H1 (cell line): ENCODE measurements at regions not wholly inside any gene's neighbourhood (a gene's known extent, or its start where the extent isn't known, plus 50 kb on each side); places are given as distances from the start of the nearest gene placed in this dataset.
A peak's percentile ranks its signal among the peaks of the same experiment; 100 is the strongest.
"Not testable (repeated sequence)": the region's sequence is repeated elsewhere in the genome, so short reads cannot be mapped to it uniquely, and the experiment has no call there.

ENCODE experiments used
- CTCF ChIA-PET: fragments of 300-600 bp; sonication (Branson Sonifier 250); formaldehyde crosslinking; loops from one replicate; lab custom pipeline; 2021; ENCODE audit not compliant: partially characterized antibody; lab: Charles Lee
- POLR2A ChIA-PET: fragments of 300-600 bp; sonication (Branson Sonifier 250); formaldehyde crosslinking; loops from one replicate; lab custom pipeline; 2021; ENCODE audit warnings: inconsistent platforms; ENCODE audit not compliant: partially characterized antibody; lab: Charles Lee
- DNase-seq, 2 experiments: peaks; one replicate each; pipeline versions ENCODE4 v3.0.0 to v3.0.0-alpha.2; 2010 to 2022; ENCODE audit warnings: low spot score in 2 of 2, low read depth in 1 of 2, mixed read lengths in 1 of 2
- FAIRE-seq: peaks from 2 replicates; lab custom pipeline; 2011; peaks lifted over from hg19 to GRCh38; lab: Jason Lieb, UNC
- H2AFZ ChIP-seq: 2 replicates; pipeline ENCODE4 v1.8.1; 2012; ENCODE audit warnings: low read length, inconsistent platforms
- H2AK5ac ChIP-seq: 2 replicates; pipeline ENCODE4 v1.6.1; 2013; ENCODE audit warnings: low read depth, low read length
- H2BK120ac ChIP-seq: replicated peaks from 2 replicates; pipeline ENCODE3; 2013; ENCODE audit warnings: low read depth, low read length, inconsistent platforms
- H2BK12ac ChIP-seq: 2 replicates; pipeline ENCODE4 v1.6.1; 2013; ENCODE audit warnings: low read depth, low read length
- H2BK15ac ChIP-seq: 2 replicates; pipeline ENCODE4 v1.6.1; 2013; ENCODE audit warnings: low read length
- H2BK20ac ChIP-seq: 2 replicates; pipeline ENCODE4 v1.6.1; 2013; ENCODE audit warnings: low read length
- H2BK5ac ChIP-seq: 2 replicates; pipeline ENCODE4 v1.6.1; 2013; ENCODE audit warnings: low read depth, low read length
- H3K14ac ChIP-seq: 2 replicates; pipeline ENCODE4 v1.6.1; 2013; ENCODE audit warnings: inconsistent platforms; ENCODE audit not compliant: insufficient read length
- H3K18ac ChIP-seq: 2 replicates; pipeline ENCODE4 v1.6.1; 2013; ENCODE audit warnings: low read length; ENCODE audit errors: extremely low read depth
- H3K23ac ChIP-seq: 2 replicates; pipeline ENCODE4 v1.6.1; 2013; ENCODE audit warnings: inconsistent platforms; ENCODE audit not compliant: insufficient read length
- H3K23me2 ChIP-seq: 2 replicates; pipeline ENCODE4 v1.6.1; 2013; ENCODE audit warnings: low read depth, low read length
- H3K27ac ChIP-seq: 2 replicates; pipeline ENCODE4 v1.6.1; 2011; ENCODE audit warnings: low read depth, low read length, inconsistent platforms
- H3K27me3 ChIP-seq, 4 experiments: replicated peaks in 1 of 4; 1 replicate in 1 of 4; 2 replicates in 3 of 4; pipeline versions ENCODE4 v1.6.1 to v1.8.1; 2011 to 2013; ENCODE audit warnings: low read length in 3 of 4, mild to moderate bottlenecking in 3 of 4, inconsistent platforms in 2 of 4, mixed read lengths in 2 of 4, moderate library complexity in 1 of 4; ENCODE audit not compliant: control insufficient read depth in 3 of 4, insufficient read depth in 3 of 4; ENCODE audit errors: extremely low read depth in 1 of 4
- H3K36me3 ChIP-seq, 4 experiments: 2 replicates each; pipeline versions ENCODE4 v1.6.1 to v1.8.1; 2011 to 2013; ENCODE audit warnings: mild to moderate bottlenecking in 4 of 4, low read length in 3 of 4, moderate library complexity in 2 of 4, control low read depth in 1 of 4, inconsistent platforms in 1 of 4; ENCODE audit not compliant: insufficient read depth in 4 of 4, control insufficient read depth in 2 of 4
- H3K4ac ChIP-seq: replicated peaks from 2 replicates; pipeline ENCODE3; 2013; ENCODE audit warnings: low read length, low read depth, mixed read lengths, inconsistent platforms; ENCODE audit not compliant: insufficient read length
- H3K4me1 ChIP-seq, 4 experiments: replicated peaks in 1 of 4; 1 replicate in 1 of 4; 2 replicates in 3 of 4; pipeline versions ENCODE4 v1.6.1 to v1.8.1; 2011 to 2013; ENCODE audit warnings: low read length in 3 of 4, inconsistent platforms in 2 of 4, mixed read lengths in 1 of 4; ENCODE audit not compliant: insufficient read depth in 4 of 4, control insufficient read depth in 3 of 4
- H3K4me2 ChIP-seq, 2 experiments: 2 replicates each; pipeline versions ENCODE4 v1.6.1 to v1.8.1; 2011 to 2013; ENCODE audit warnings: low read depth in 2 of 2, low read length in 2 of 2, control low read depth in 1 of 2, inconsistent platforms in 1 of 2, mild to moderate bottlenecking in 1 of 2; ENCODE audit not compliant: insufficient read depth in 1 of 2
- H3K4me3 ChIP-seq, 4 experiments: fragments of 200-600, 300-600 bp in 1 of 4; sonication (generic), shearing (Covaris generic), sonication (Bioruptor Twin) in 1 of 4; 2 replicates each; pipeline versions ENCODE4 v1.5.1 to v1.8.1; 2011 to 2016; ENCODE audit warnings: low read length in 4 of 4, low read depth in 3 of 4, control low read depth in 2 of 4, inconsistent platforms in 2 of 4, mild to moderate bottlenecking in 2 of 4, mixed read lengths in 1 of 4, moderate library complexity in 1 of 4; ENCODE audit not compliant: insufficient read depth in 2 of 4; ENCODE audit errors: extremely low read depth in 1 of 4
- H3K56ac ChIP-seq: replicated peaks from 2 replicates; pipeline ENCODE3; 2013; ENCODE audit warnings: low read depth, mild to moderate bottlenecking, mixed read lengths, low read length, inconsistent platforms; ENCODE audit not compliant: insufficient read length
- H3K79me1 ChIP-seq: 2 replicates; pipeline ENCODE4 v1.6.1; 2013; ENCODE audit warnings: low read depth, low read length, control low read depth
- H3K79me2 ChIP-seq, 2 experiments: 2 replicates each; pipeline versions ENCODE4 v1.6.1 to v1.8.1; 2012 to 2013; ENCODE audit warnings: low read length in 2 of 2, mild to moderate bottlenecking in 2 of 2, inconsistent platforms in 1 of 2; ENCODE audit not compliant: insufficient read depth in 2 of 2, control insufficient read depth in 1 of 2
- H3K9ac ChIP-seq, 4 experiments: replicated peaks in 1 of 4; 1 replicate in 1 of 4; 2 replicates in 3 of 4; pipeline versions ENCODE4 v1.6.1 to v1.8.1; 2011 to 2013; ENCODE audit warnings: low read depth in 3 of 4, low read length in 3 of 4, control low read depth in 2 of 4, mild to moderate bottlenecking in 2 of 4, moderate library complexity in 2 of 4, inconsistent platforms in 1 of 4; ENCODE audit errors: extremely low read depth in 1 of 4
- H3K9me3 ChIP-seq, 2 experiments: 2 replicates each; pipeline versions ENCODE4 v1.6.1 to v1.8.1; 2012 to 2013; ENCODE audit warnings: mild to moderate bottlenecking in 2 of 2, moderate library complexity in 2 of 2, control low read depth in 1 of 2, inconsistent platforms in 1 of 2, low read depth in 1 of 2, low read length in 1 of 2, mixed read lengths in 1 of 2; ENCODE audit not compliant: insufficient read depth in 2 of 2
- H4K20me1 ChIP-seq, 2 experiments: replicated peaks in 1 of 2; 2 replicates each; pipeline versions ENCODE3 to v1.8.1; 2011 to 2013; ENCODE audit warnings: inconsistent platforms in 2 of 2, low read length in 2 of 2, mild to moderate bottlenecking in 1 of 2; ENCODE audit not compliant: insufficient read depth in 2 of 2, control insufficient read depth in 1 of 2
- H4K5ac ChIP-seq: 2 replicates; pipeline ENCODE4 v1.6.1; 2013; ENCODE audit warnings: low read length, low read depth, mixed read lengths, inconsistent platforms; ENCODE audit not compliant: insufficient read length
- H4K8ac ChIP-seq: 2 replicates; pipeline ENCODE4 v1.8.0; 2013; ENCODE audit warnings: mild to moderate bottlenecking, moderate library complexity, low read length, inconsistent platforms; ENCODE audit not compliant: insufficient read depth; ENCODE audit errors: extremely low read depth
- H4K91ac ChIP-seq: replicated peaks from 2 replicates; pipeline ENCODE3; 2013; ENCODE audit warnings: low read length, mixed read lengths, inconsistent platforms; ENCODE audit not compliant: insufficient read length
- YY1 ChIP-seq: IDR thresholded peaks from 2 replicates; pipeline ENCODE4 v1.6.1; 2011; ENCODE audit warnings: low read depth, mild to moderate bottlenecking, low read length
- WGBS, 2 experiments: shearing (Covaris generic) in 1 of 2; methylation state at CpG; one replicate each; pipeline versions ENCODE4 v1.1.6 to v1.1.7; 2013 to 2015; ENCODE audit warnings: low lambda C conversion rate in 2 of 2, mixed read lengths in 2 of 2, inconsistent platforms in 1 of 2, low coverage in 1 of 2, missing lambda C conversion rate in 1 of 2; ENCODE audit not compliant: insufficient replicate concordance in 2 of 2, insufficient coverage in 1 of 2, insufficient read length in 1 of 2; ENCODE audit errors: extremely low coverage in 1 of 2, missing lambda C conversion rate in 1 of 2; 5-methylcytosine and 5-hydroxymethylcytosine counted together

- H3K4me1 ChIP-seq, CTCF ChIA-PET, H3K23me2 ChIP-seq, H3K27ac ChIP-seq, H2BK12ac ChIP-seq, H2BK5ac ChIP-seq, H3K9me3 ChIP-seq, H4K91ac ChIP-seq, H3K4ac ChIP-seq, H2AK5ac ChIP-seq, H3K9ac ChIP-seq, H3K4me3 ChIP-seq, H2BK15ac ChIP-seq, FAIRE-seq, DNase-seq, H2BK20ac ChIP-seq, H3K27me3 ChIP-seq, H3K23ac ChIP-seq, H4K8ac ChIP-seq, H4K20me1 ChIP-seq, H2AFZ ChIP-seq, H4K5ac ChIP-seq, H3K56ac ChIP-seq, POLR2A ChIA-PET, H3K79me1 ChIP-seq, H3K18ac ChIP-seq, H2BK120ac ChIP-seq, H3K36me3 ChIP-seq, H3K79me2 ChIP-seq, H3K14ac ChIP-seq, H3K4me2 ChIP-seq: not testable (repeated sequence)
- WGBS, 2 experiments, result 97% methylated on average over 6 of the region's 6 CpGs; no CpG with 5 or more reads in 1 of the 2 experiments
- TF ChIP-seq YY1, result 0 out of 2 replicates have a peak, but pooled peaks have one; percentile 24
Measured at GRCh38 chr11:97573771-97574170, 1184.0 kb downstream of the JRKL start.
